GM12874 (cell line): ENCODE measurements at regions not wholly inside any gene's neighbourhood (a gene's known extent, or its start where the extent isn't known, plus 50 kb on each side); places are given as distances from the start of the nearest gene placed in this dataset.

Experiments
- CTCF ChIP-seq: IDR thresholded peaks from 2 replicates; pipeline ENCODE4 v1.5.1; 2011; ENCODE audit warnings: low read depth, mild to moderate bottlenecking, control low read depth, low read length, moderate library complexity; ENCODE audit not compliant: insufficient read depth

- no peak for TF ChIP-seq CTCF
Measured at GRCh38 chr13:105871768-105872167, 663.7 kb downstream of the EFNB2 start.

GRCh38 chr13:105871326-105871725 is 664.1 kb downstream of the EFNB2 start:
- no peak for TF ChIP-seq CTCF

DNA sequence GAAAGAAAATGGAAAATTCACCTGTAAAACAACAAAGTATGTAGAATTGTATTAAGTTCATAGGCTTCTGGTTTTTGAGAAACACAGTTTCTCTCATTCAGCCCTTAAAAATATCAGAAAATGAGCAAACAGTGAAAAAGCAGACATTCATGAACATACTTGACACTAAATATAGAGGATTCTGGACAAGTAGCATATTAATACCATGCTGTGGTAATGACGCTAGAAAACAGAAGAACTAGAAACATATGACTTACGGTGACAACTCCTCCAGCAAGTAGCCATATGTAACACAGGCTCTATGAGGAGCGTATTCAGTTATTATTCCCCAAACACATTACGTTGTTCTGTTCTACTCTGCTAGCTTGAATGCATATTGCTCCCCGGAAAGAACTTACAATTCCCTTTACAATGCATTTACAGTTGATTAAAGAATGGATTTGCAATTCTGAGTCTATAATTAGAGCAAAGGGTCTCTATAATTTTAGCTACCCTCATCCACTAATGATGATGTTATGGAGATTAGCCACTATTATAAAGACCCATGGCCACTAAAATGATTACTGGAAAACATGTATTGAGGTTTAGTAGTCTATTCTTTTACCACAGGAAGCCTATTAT is 672.1 kb downstream of the EFNB2 start:
- TF ChIP-seq CTCF, result no peak

- TF ChIP-seq CTCF, result no peak
Measured at GRCh38 chr13:105848494-105848893, 687.0 kb downstream of the EFNB2 start.

GRCh38 chr13:105847527-105848291 is 687.8 kb downstream of the EFNB2 start:
- no peak for TF ChIP-seq CTCF

GRCh38 chr13:105846923-105847322 is 688.5 kb downstream of the EFNB2 start:
- no peak for TF ChIP-seq CTCF

- TF ChIP-seq CTCF, result no peak
Measured at GRCh38 chr13:105841286-105841685, 694.2 kb downstream of the EFNB2 start.
